DOHH2 (cell line): ENCODE measurements at regions not wholly inside any gene's neighbourhood (a gene's known extent, or its start where the extent isn't known, plus 50 kb on each side); places are given as distances from the start of the nearest gene placed in this dataset.

Source experiments
- H3F3A ChIP-seq: fragments of 200-600 bp; sonication (generic), shearing (Covaris generic); 2 replicates; pipeline ENCODE4 v1.6.0; 2016; ENCODE audit warnings: antibody characterized with exemption, mild to moderate bottlenecking; ENCODE audit not compliant: control insufficient read depth, insufficient read depth
- H3K27ac ChIP-seq: fragments of 200-600 bp; sonication (generic); 2 replicates; pipeline ENCODE4 v1.5.1; 2014; ENCODE audit warnings: low read depth, mild to moderate bottlenecking, low read length, moderate library complexity
- H3K27me3 ChIP-seq: fragments of 200-600 bp; sonication (generic); 2 replicates; pipeline ENCODE4 v1.6.1; 2014; ENCODE audit warnings: mild to moderate bottlenecking, low read length, mixed read lengths; ENCODE audit not compliant: control insufficient read depth
- H3K36me3 ChIP-seq: fragments of 200-600 bp; sonication (generic); 2 replicates; pipeline ENCODE4 v1.6.1; 2014; ENCODE audit warnings: mild to moderate bottlenecking, low read length, moderate library complexity, mixed read lengths; ENCODE audit not compliant: control insufficient read depth
- H3K4me1 ChIP-seq: fragments of 200-600 bp; sonication (generic); 2 replicates; pipeline ENCODE4 v1.6.1; 2014; ENCODE audit warnings: mild to moderate bottlenecking, low read length, mixed read lengths; ENCODE audit not compliant: control insufficient read depth
- H3K4me2 ChIP-seq: fragments of 200-600 bp; sonication (generic); 2 replicates; pipeline ENCODE4 v1.6.0; 2014; ENCODE audit warnings: mild to moderate bottlenecking, low read length, moderate library complexity
- H3K4me3 ChIP-seq: fragments of 200-600 bp; sonication (generic); 2 replicates; pipeline ENCODE4 v1.5.1; 2014; ENCODE audit warnings: mild to moderate bottlenecking, low read length, mixed read lengths
- H3K79me2 ChIP-seq: fragments of 200-600 bp; sonication (generic); 2 replicates; pipeline ENCODE4 v1.6.1; 2014; ENCODE audit warnings: mild to moderate bottlenecking, low read length, mixed read lengths; ENCODE audit not compliant: control insufficient read depth
- H3K9me2 ChIP-seq: fragments of 200-600 bp; sonication (generic); replicated peaks from 2 replicates; pipeline ENCODE4 v1.6.1; 2014; ENCODE audit warnings: mild to moderate bottlenecking, low read length, mixed read lengths; ENCODE audit not compliant: control insufficient read depth
- H3K9me3 ChIP-seq: fragments of 200-600 bp; sonication (generic); 2 replicates; pipeline ENCODE4 v1.6.1; 2014; ENCODE audit warnings: antibody characterized with exemption, low read length, mixed read lengths; ENCODE audit not compliant: control insufficient read depth, insufficient read depth
- H4K20me1 ChIP-seq: fragments of 200-600 bp; sonication (generic); 2 replicates; pipeline ENCODE4 v1.6.0; 2014; ENCODE audit warnings: low read depth, mild to moderate bottlenecking, antibody characterized with exemption, low read length, moderate library complexity; ENCODE audit not compliant: control insufficient read depth, insufficient read depth
- CTCF ChIP-seq: fragments of 200-600 bp; sonication (generic); IDR thresholded peaks from one replicate; pipeline ENCODE4 v1.5.1; 2014; ENCODE audit warnings: antibody characterized with exemption, mild to moderate bottlenecking, low read depth, low read length; ENCODE audit not compliant: poor library complexity, severe bottlenecking
- EZH2phosphoT487 ChIP-seq: fragments of 200-600 bp; sonication (generic); IDR thresholded peaks from 2 replicates; pipeline ENCODE4 v1.6.1; 2017; ENCODE audit warnings: borderline replicate concordance, mild to moderate bottlenecking, antibody characterized with exemption, low read length, moderate library complexity, mixed read lengths

GRCh38 chr2:59295524-59296162 is 1054.5 kb upstream of the FANCL start:
- no peaks in the 10 kb centered on the region for H4K20me1 ChIP-seq
- no peaks in the 10 kb centered on the region for H3K27me3 ChIP-seq
- no peaks in the 10 kb centered on the region for H3K9me2 ChIP-seq
- H3F3A ChIP-seq: no peaks in the 10 kb centered on the region
- TF ChIP-seq CTCF (no peak), EZH2phosphoT487 (no peak)
- H3K36me3 ChIP-seq: no peaks in the 10 kb centered on the region
- no peak overlapping the region for H3K4me2 ChIP-seq
- H3K4me1 ChIP-seq: no peaks in the 10 kb centered on the region
- H3K9me3 ChIP-seq: no peaks in the 10 kb centered on the region
- H3K79me2 ChIP-seq: no peaks in the 10 kb centered on the region
- H3K4me3 ChIP-seq: no peak overlapping the region
- no peak overlapping the region for H3K27ac ChIP-seq

DNA sequence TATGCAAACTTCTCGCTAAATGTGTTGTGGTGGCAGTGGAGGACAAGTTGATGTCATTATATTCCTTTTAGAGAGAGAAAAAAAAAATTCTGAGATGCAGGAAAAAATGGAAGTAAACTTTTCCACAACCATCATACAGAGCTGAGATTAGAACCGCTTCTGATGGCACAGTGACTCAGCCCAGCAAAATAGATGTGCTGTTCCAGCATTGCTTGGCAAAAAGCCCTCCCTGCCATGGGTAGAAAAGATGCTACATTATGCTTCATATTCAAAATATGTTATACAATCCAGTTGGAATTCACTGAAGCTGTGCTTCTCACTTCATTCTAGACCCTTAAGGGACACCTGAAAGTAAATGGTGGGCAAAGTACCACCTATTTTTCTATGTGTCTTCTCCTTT is 1047.6 kb upstream of the FANCL start:
- Histone ChIP-seq H3K9me3 (no peaks in the 10 kb centered on the region), H3K27ac (no peak overlapping the region), H3K27me3 (no peaks in the 10 kb centered on the region), H3K4me2 (no peak overlapping the region), H4K20me1 (no peaks in the 10 kb centered on the region), H3K79me2 (no peaks in the 10 kb centered on the region), H3K36me3 (no peaks in the 10 kb centered on the region), H3K4me3 (no peak overlapping the region), H3K4me1 (no peaks in the 10 kb centered on the region), H3K9me2 (no peaks in the 10 kb centered on the region), H3F3A (no peaks in the 10 kb centered on the region)
- TF ChIP-seq EZH2phosphoT487 (no peak), CTCF (no peak)

- Histone ChIP-seq H3F3A (no peaks in the 10 kb centered on the region), H3K4me2 (no peak overlapping the region), H3K79me2 (no peaks in the 10 kb centered on the region), H3K9me2 (no peaks in the 10 kb centered on the region), H3K9me3 (no peaks in the 10 kb centered on the region), H3K4me1 (no peaks in the 10 kb centered on the region), H3K4me3 (no peak overlapping the region), H4K20me1 (no peaks in the 10 kb centered on the region), H3K27ac (no peak overlapping the region), H3K36me3 (no peaks in the 10 kb centered on the region), H3K27me3 (no peaks in the 10 kb centered on the region)
- TF ChIP-seq EZH2phosphoT487 (no peak), CTCF (no peak)
Measured at GRCh38 chr2:59282374-59283057, 1041.4 kb upstream of the FANCL start.
